A549 (cell line): ENCODE measurements at regions not wholly inside any gene's neighbourhood (a gene's known extent, or its start where the extent isn't known, plus 50 kb on each side); places are given as distances from the start of the nearest gene placed in this dataset.

Source experiments
- ATAC-seq, 2 experiments: fragments of 200-7000 bp in 1 of 2; fragments of >200 bp in 1 of 2; cut with Nextera tagmentation in 1 of 2; cut with Tn5 transposase in 1 of 2; 3 replicates each; pipeline versions ENCODE4 v1.8.0 to v1.9.1; 2018 to 2020; ENCODE audit warnings: mild to moderate bottlenecking in 1 of 2, moderate library complexity in 1 of 2
- CTCF ChIA-PET: fragments of 300-600 bp; sonication (Branson Sonifier 250); formaldehyde crosslinking; extraction: SDS; loops from one replicate; lab custom pipeline; 2021; ENCODE audit warnings: antibody characterized with exemption, inconsistent platforms; lab: Yijun Ruan, JAX
- POLR2A ChIA-PET: fragments of 350-600 bp; formaldehyde crosslinking; extraction: SDS; loops from one replicate; lab custom pipeline; 2021; ENCODE audit warnings: antibody characterized with exemption, inconsistent platforms; lab: Yijun Ruan, JAX
- DNase-seq, 2 experiments: peaks; one replicate each; pipeline versions ENCODE4 v3.0.0 to v3.0.0-alpha.2; 2011 to 2016; ENCODE audit warnings: low read depth in 1 of 2, low spot score in 1 of 2
- FAIRE-seq: peaks from 2 replicates; lab custom pipeline; 2011; peaks lifted over from hg19 to GRCh38; lab: Jason Lieb, UNC
- H3K27ac ChIP-seq, 2 experiments: fragments of >200 bp; sonication (Bioruptor Twin); formaldehyde crosslinking; 3 replicates each; pipeline ENCODE4 v1.5.1; 2016 to 2017
- H3K4me1 ChIP-seq: fragments of >200 bp; sonication (Bioruptor Twin); formaldehyde crosslinking; 3 replicates; pipeline ENCODE4 v1.6.1; 2016
- H3K4me2 ChIP-seq: fragments of >200 bp; sonication (Bioruptor Twin); formaldehyde crosslinking; 3 replicates; pipeline ENCODE4 v1.6.1; 2016
- H3K4me3 ChIP-seq: fragments of >200 bp; sonication (Bioruptor Twin); formaldehyde crosslinking; 3 replicates; pipeline ENCODE4 v1.5.1; 2016
- H3K9me3 ChIP-seq: fragments of >200 bp; sonication (Bioruptor Twin); formaldehyde crosslinking; 3 replicates; pipeline ENCODE4 v1.6.1; 2016
- ATOH8 ChIP-seq: fragments of 250-450 bp; sonication (Bioruptor Pico); IDR thresholded peaks from 2 replicates; pipeline ENCODE4 v1.5.0; 2020; ENCODE audit warnings: low read depth, mild to moderate bottlenecking, moderate library complexity
- BCL3 ChIP-seq: fragments of >200 bp; sonication (Bioruptor Twin); formaldehyde crosslinking; IDR thresholded peaks from 3 replicates; pipeline ENCODE4 v1.6.1; 2016
- CEBPB ChIP-seq, 2 experiments: fragments of >200 bp in 1 of 2; sonication (Bioruptor Twin) in 1 of 2; formaldehyde crosslinking in 1 of 2; IDR thresholded peaks; 2 replicates each; pipeline ENCODE4 v1.6.1; 2012 to 2016
- CHD4 ChIP-seq: fragments of 200-600 bp; sonication (generic); IDR thresholded peaks from 2 replicates; pipeline ENCODE4 v1.6.1; 2016; ENCODE audit warnings: antibody characterized with exemption, mild to moderate bottlenecking, borderline replicate concordance
- EHF ChIP-seq: fragments of 250-450 bp; sonication (Bioruptor Pico); IDR thresholded peaks from 2 replicates; pipeline ENCODE4 v1.5.0; 2020; ENCODE audit warnings: mild to moderate bottlenecking
- EP300 ChIP-seq, 2 experiments: fragments of >200 bp; sonication (Bioruptor Twin); formaldehyde crosslinking; IDR thresholded peaks; 2 replicates in 1 of 2; 3 replicates in 1 of 2; pipeline ENCODE4 v1.6.1; 2016 to 2017
- FOSB ChIP-seq: fragments of 250-450 bp; sonication (Bioruptor Pico); IDR thresholded peaks from 2 replicates; pipeline ENCODE4 v1.5.0; 2020; ENCODE audit warnings: mild to moderate bottlenecking, moderate library complexity
- FOSL2 ChIP-seq, 2 experiments: fragments of 450-650 bp in 1 of 2; fragments of >200 bp in 1 of 2; sonication (Bioruptor Twin) in 1 of 2; formaldehyde crosslinking; IDR thresholded peaks; 2 replicates each; pipeline versions ENCODE4 v1.5.0 to v1.6.1; 2016 to 2020; ENCODE audit warnings: mild to moderate bottlenecking in 1 of 2, moderate library complexity in 1 of 2
- GATA3 ChIP-seq: IDR thresholded peaks from 2 replicates; pipeline ENCODE4 v1.6.1; 2012; ENCODE audit warnings: borderline replicate concordance
- HES2 ChIP-seq: fragments of >200 bp; sonication (Bioruptor Twin); formaldehyde crosslinking; IDR thresholded peaks from 2 replicates; pipeline ENCODE4 v1.6.1; 2016
- HOXB13 ChIP-seq: fragments of 250-450 bp; sonication (Bioruptor Pico); IDR thresholded peaks from 2 replicates; pipeline ENCODE4 v1.5.0; 2020; ENCODE audit warnings: low read depth, mild to moderate bottlenecking, moderate library complexity
- JUN ChIP-seq, 2 experiments: fragments of >200 bp; sonication (Bioruptor Twin); formaldehyde crosslinking; IDR thresholded peaks; 2 replicates in 1 of 2; 3 replicates in 1 of 2; pipeline ENCODE4 v1.6.1; 2016 to 2017
- KDM1A ChIP-seq: fragments of 200-600 bp; sonication (generic); IDR thresholded peaks from 2 replicates; pipeline ENCODE4 v1.6.1; 2016; ENCODE audit warnings: low read depth, mild to moderate bottlenecking
- KDM5A ChIP-seq: fragments of 200-600 bp; sonication (generic); IDR thresholded peaks from 2 replicates; pipeline ENCODE4 v1.6.1; 2016; ENCODE audit warnings: antibody characterized with exemption, mild to moderate bottlenecking
- MAX ChIP-seq: IDR thresholded peaks from 2 replicates; pipeline ENCODE4 v1.6.1; 2012
- NFE2L2 ChIP-seq: fragments of 150-350 bp; conservative IDR thresholded peaks from 2 replicates; pipeline ENCODE4 v1.6.1; 2014; ENCODE audit warnings: low read length
- PBX3 ChIP-seq: IDR thresholded peaks from 2 replicates; pipeline ENCODE4 v1.6.1; 2012
- PHF8 ChIP-seq: fragments of 200-600 bp; sonication (generic); IDR thresholded peaks from 2 replicates; pipeline ENCODE4 v1.6.1; 2016; ENCODE audit warnings: low read depth, mild to moderate bottlenecking, antibody characterized with exemption, moderate library complexity, borderline replicate concordance
- RAD21 ChIP-seq, 2 experiments: fragments of >200 bp in 1 of 2; sonication (Bioruptor Twin) in 1 of 2; formaldehyde crosslinking in 1 of 2; IDR thresholded peaks in 1 of 2; conservative IDR thresholded peaks in 1 of 2; 2 replicates in 1 of 2; 3 replicates in 1 of 2; pipeline ENCODE4 v1.6.1; 2012 to 2018; ENCODE audit warnings: inconsistent platforms in 1 of 2
- RFX5 ChIP-seq: fragments of 450-650 bp; IDR thresholded peaks from 2 replicates; pipeline ENCODE4 v1.7.1; 2014; ENCODE audit warnings: antibody characterized with exemption, mild to moderate bottlenecking, moderate library complexity
- TFCP2L1 ChIP-seq: fragments of 250-450 bp; sonication (Bioruptor Pico); IDR thresholded peaks from 2 replicates; pipeline ENCODE4 v1.5.0; 2021; ENCODE audit warnings: mild to moderate bottlenecking
- ZC3H11A ChIP-seq: fragments of 450-650 bp; IDR thresholded peaks from 2 replicates; pipeline ENCODE4 v1.6.1; 2014; ENCODE audit warnings: antibody characterized with exemption, mild to moderate bottlenecking
- ZFP36 ChIP-seq: fragments of 450-650 bp; IDR thresholded peaks from 2 replicates; pipeline ENCODE4 v1.6.1; 2014; ENCODE audit warnings: borderline replicate concordance; ENCODE audit not compliant: partially characterized antibody
- ZSCAN20 ChIP-seq: fragments of 250-450 bp; sonication (Bioruptor Pico); IDR thresholded peaks from 2 replicates; pipeline ENCODE4 v1.8.0; 2022; ENCODE audit warnings: mild to moderate bottlenecking, moderate library complexity
- WGBS: methylation state at CpG from one replicate; pipeline ENCODE4 v1.1.6; 2017; ENCODE audit errors: missing lambda C conversion rate; 5-methylcytosine and 5-hydroxymethylcytosine counted together

GRCh38 chr14:96727980-96728717 is 69.0 kb upstream of the VRK1 start:
- Histone ChIP-seq H3K4me1 (no peaks in the 10 kb centered on the region), H3K27ac (no peak overlapping the region), H3K9me3 (0 out of 3 replicates have a peak, but pooled peaks cover 6% of the 10 kb centered on the region), H3K4me3 (no peak overlapping the region), H3K4me2 (no peak overlapping the region)
- DNase-seq = no peak
- ATAC-seq = peak in 1 of 2 experiments; percentile 23; a peak in 1 of 6 replicates
- ChIA-PET POLR2A (no interaction called here), CTCF (interaction anchor here (0.8 to 1.9 kb wide), 2 partner anchors 12 to 29 kb away, joined by 3 to 7 read pairs; no protein-coding TSS in a partner anchor)
- 12% methylated on average over 11 of the region's 11 CpGs for WGBS
- TF ChIP-seq EP300 (IDR thresholded peaks at IDR 0.05) (no peak), NFE2L2 (no peak), CEBPB (IDR thresholded peaks at IDR 0.05) (no peak), ZFP36 (no peak), TFCP2L1 (CRISPR knock-in tag) (no peak), HES2 (no peak)
- no peak for FAIRE-seq

- TF ChIP-seq JUN (IDR thresholded peaks at IDR 0.05) (no peak), TFCP2L1 (CRISPR knock-in tag) (no peak), FOSB (CRISPR knock-in tag) (no peak), GATA3 (no peak), CHD4 (no peak), ZSCAN20 (no peak), ATOH8 (CRISPR knock-in tag) (no peak), MAX (no peak), KDM5A (no peak), FOSL2 (IDR thresholded peaks at IDR 0.05) (no peak), FOSL2 (CRISPR knock-in tag; IDR thresholded peaks at IDR 0.05) (no peak), PBX3 (no peak), RAD21 (conservative IDR thresholded peaks at IDR 0.05 in 1 of 2, IDR thresholded peaks at IDR 0.05 in 1 of 2) (no peak), ZC3H11A (no peak), KDM1A (no peak), RFX5 (no peak), HOXB13 (no peak), BCL3 (no peak), PHF8 (no peak), EHF (no peak)
- no peak overlapping the region for H3K4me2 ChIP-seq
- H3K4me1 ChIP-seq = no peaks in the 10 kb centered on the region
- H3K9me3 ChIP-seq = 0 out of 3 replicates have a peak, but pooled peaks cover 3% of the 10 kb centered on the region
- no peak for FAIRE-seq
- no peak overlapping the region for H3K4me3 ChIP-seq
- ATAC-seq = no peak
- POLR2A ChIA-PET = no interaction called here
- no peak overlapping the region for H3K27ac ChIP-seq
- CTCF ChIA-PET = interaction anchor here (2.6 to 2.8 kb wide), 2 partner anchors 10 to 12 kb away, joined by 9 to 11 read pairs; no protein-coding TSS in a partner anchor
- no peak for DNase-seq
- 33% methylated on average over 4 of the region's 4 CpGs for WGBS
These were observed 67.3 kb upstream of the VRK1 start for GRCh38 chr14:96729889-96730288.
